Stimulated activated naive CD8-positive, alpha-beta T cell treated with anti-CD3 and anti-CD28 coated beads, Interleukin-15, Interleukin-2, amounts not matched to agents 100 U/mL and 50 U/mL, for 24 hours (primary cell): ENCODE measurements at regions not wholly inside any gene's neighbourhood (a gene's known extent, or its start where the extent isn't known, plus 50 kb on each side); places are given as distances from the start of the nearest gene placed in this dataset.

Experiments
- ATAC-seq: fragments of 150-1000 bp; cut with Tn5 transposase; one replicate; pipeline ENCODE4 v1.10.0; 2021
- DNase-seq: peaks from one replicate; pipeline ENCODE4 v3.0.0; 2021

- no peak for ATAC-seq
- no peak for DNase-seq
These were observed 597.9 kb downstream of the VRK1 start for GRCh38 chr14:97395068-97395467.

GRCh38 chr14:97401714-97402113, 604.5 kb downstream of the VRK1 start:
- no peak for ATAC-seq
- no peak for DNase-seq

DNA sequence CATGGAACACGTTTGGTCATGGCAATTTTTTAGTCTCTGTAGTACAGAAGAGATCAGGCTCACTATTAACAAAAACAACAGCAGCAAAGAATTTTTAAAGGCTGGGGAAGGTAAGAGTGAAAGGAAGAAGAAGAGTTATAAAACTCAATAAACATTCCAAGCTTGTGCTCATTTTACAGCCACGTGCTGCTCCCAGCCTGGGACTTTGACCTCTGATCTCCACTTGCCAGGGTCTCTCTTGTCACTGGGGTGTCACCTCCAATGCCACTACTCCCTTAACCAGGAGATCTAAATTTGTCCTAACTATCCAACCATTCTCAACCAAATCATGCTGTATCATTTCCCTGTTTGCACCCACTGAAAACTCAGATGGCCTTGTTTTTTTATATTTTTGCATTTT, 605.1 kb downstream of the VRK1 start:
- ATAC-seq, result no peak
- DNase-seq, result no peak

DNA sequence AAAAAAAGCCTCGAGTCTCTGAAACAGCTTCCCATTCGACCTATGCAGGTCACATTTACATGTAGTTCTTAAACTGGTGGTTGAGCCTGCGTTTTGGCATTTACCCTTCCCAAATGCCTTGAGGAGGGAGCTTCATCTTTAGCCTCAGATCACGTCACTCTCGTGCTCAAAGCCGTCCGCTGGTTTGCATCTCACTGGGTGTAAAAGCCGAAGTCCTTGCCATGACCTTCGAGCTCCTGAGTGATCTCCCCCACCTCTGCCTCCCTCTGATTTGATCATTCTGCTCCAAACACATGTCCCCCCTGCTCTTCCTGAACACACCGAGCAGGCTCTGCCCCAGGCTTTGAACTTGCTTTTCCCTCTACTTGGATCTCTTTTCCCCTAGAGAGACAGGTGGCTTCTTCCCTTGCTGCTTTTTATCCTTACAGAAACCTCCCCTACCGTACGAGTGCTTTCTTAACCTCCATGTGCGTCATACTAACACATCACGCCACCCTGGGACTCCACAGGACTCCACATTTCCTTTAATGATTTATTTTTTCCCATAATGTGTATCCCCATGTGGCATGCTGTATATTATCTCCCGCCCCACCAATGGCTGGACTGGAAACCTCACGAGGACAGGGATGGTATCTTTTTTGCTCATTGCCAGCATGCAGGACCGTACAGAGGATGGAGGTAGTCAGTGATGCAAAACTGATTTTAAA, 610.7 kb downstream of the VRK1 start:
- ATAC-seq, result no peak
- DNase-seq, result no peak

GRCh38 chr14:97408503-97408902, 611.3 kb downstream of the VRK1 start:
- ATAC-seq (no peak), DNase-seq (no peak)

DNA sequence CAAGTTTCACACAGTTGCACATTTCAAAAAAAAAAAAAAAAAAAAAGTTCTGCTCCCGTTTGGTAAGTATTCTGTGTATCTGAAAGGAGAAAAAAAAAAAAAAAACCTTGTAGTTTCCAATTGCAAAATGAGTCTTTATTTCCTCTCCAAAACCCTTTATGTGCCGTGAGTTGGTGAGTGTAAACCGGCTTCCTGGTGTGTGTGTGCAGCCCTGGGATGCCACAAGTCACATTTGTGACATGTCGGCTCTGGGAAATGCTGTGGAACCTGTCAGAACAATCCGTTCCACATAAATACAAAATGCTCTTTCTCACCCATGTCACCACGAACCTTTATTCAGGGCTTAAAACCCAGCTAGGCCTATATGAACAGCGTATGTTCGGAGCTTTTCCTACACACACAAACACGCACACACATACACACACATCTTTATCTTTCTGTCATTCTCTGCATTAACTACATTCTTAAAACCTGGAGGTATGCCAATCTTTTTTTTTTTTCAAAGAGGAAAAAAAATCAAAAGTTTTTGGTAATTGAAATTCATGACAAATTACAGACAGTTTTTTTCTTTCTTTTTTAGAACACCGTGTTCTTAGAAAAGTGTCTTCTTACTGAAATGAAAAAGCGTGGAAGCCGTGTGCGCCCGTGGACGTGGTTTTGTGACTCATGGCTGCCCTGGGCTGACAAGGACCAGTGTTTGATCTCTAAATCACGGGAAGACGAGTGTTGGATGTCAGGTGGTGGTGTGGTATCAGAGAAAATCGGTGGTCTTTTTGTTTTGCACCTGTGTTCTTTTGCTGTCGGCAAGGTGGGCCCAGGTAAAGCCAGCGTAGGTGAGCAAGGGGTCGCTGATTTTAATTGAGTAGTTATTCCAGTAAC, 612.0 kb downstream of the VRK1 start:
- ATAC-seq, result peak; percentile 76
- peak; percentile 26 for DNase-seq

DNA sequence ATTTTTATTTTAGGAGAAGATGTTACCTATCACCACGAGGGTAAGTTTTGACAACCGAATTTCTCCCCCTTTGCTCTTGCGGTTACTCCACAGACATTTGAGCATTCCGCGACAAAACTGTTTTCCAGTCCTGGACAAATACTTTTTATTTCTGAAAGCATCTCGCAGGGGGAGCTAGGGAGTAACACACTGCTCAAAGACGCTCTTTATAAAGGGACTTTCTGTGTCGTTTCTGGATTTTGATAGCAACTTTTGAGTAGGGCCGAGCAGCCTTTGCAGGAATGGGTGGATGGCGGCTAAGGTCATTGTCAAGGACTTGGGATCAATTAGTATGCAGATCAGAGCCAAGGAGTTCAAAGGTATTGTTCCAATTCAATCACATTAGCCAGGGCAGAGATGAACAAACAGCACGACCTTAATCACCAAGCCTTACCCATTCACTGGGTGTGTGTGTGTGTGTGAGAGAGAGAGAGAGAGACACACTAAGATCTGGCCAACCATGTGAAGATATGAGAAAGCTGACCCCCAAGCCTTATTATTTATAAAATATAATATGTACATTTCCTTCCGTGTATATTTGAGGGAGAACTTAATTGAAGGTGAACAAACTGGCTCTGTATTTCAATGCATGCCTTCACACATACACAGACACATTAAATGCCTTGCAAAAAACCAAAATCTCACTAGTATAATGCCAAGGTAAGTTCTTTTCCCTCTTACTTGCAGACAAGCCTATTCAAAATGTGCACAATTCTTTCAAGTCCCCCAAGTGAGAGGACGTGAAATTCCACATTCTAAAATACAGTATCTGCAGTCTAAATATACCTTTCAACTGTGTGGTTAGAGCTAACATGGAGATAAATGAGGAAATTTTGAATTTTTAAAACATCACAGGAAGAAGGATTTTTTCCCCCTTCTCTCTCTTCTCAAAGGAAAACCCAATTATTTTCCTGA, 613.8 kb downstream of the VRK1 start:
- no peak for ATAC-seq
- DNase-seq, result no peak

DNA sequence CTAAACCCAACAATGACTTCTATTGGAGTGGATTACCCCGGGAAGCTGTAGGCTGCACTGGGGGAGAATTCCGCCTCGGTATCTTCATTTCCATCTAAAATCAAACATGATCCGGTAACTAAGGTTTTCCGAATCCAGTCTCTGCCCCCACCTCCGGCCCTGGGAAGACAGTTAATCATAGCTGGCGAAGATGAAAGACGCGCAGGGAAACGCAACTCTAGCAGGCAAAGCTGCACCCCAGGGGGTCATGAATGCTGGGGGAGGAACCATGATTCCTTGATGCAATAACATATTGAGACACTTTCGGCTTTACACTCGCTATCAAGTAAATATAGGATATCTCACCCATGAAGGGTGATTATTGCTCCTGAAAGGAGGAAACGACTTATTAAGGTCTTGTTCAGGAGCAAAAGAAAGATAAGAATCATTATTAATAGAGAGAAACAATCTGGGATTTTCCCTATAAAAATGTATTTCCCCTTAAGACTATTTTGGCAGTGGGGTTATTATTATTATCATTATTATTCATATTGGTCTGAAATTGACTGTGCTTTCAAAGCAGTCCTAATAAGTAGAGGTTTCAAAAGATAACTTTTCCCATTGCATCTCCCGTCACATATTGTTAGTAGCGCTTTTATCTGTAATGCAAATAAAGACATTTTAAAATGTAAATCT, 614.9 kb downstream of the VRK1 start:
- no peak for ATAC-seq
- DNase-seq, result no peak

DNA sequence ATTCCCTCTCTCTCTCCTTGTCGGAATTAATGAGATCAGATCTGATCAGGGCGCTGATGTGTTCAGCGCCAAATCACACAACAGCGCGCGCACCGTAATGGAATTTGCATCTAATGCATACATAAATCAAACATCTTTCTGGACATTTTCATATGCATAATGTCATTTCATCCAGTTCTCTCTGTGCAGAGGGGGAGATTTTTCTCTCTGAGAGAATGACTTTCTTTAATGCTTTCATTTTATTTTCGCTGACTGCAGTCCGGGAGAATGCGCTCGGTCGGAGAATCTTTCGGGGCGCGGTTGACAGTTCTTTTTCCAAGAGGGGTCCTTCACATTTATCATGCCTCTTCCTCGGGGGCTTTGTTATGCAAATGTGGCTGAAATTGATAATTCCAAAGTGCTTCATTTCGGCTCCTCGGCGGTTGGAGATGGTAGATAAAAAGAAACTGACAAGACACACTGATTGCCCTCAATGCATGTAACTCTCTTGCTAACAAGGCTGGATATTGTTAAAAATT, 615.9 kb downstream of the VRK1 start:
- no peak for ATAC-seq

GRCh38 chr14:97413966-97414717, 617.0 kb downstream of the VRK1 start:
- no peak for DNase-seq
- no peak for ATAC-seq

More for the DNA sequence above, 615.9 kb downstream of the VRK1 start:
- no peak for DNase-seq

DNA sequence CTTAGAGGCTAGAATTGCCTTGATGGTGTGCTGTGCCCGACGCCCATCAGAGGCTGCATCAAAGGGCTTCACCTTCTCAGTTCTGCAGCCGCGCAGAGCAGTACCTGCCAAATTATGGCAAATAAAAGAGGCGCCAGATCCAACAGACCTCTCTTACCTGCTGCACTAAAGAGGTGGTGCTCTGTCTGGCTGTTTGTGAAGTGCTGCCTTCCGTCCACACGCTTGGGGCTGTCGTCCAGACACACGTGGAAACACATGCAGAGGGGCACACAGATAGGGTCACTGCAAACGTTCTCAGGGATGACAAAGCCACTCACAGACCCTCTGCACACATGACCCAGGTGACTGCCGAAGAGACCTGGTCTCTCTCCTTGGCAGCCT, 617.5 kb downstream of the VRK1 start:
- ATAC-seq, result no peak
- no peak for DNase-seq

DNA sequence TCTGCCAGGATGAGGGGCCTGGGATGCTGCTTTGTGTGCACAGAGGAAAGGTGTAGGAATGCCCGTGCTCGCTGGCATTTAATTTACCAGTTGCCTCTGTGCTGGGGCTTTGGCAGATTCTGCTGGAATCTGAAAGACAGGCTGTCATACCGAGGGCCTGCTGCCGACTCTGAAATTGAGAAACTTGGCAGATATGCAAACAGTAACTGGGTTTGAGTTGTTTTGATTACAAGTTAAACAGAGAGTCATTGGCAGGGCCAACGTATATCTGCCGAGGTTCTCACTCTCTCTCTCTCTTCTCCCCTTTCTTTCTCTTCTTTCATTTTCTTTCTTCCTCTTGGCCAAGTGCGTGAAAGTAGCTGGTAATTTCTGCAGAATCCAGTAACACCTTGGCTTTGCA, 618.7 kb downstream of the VRK1 start:
- ATAC-seq (no peak), DNase-seq (no peak)

GRCh38 chr14:97416550-97416949, 619.4 kb downstream of the VRK1 start:
- no peak for ATAC-seq
- DNase-seq, result no peak

DNA sequence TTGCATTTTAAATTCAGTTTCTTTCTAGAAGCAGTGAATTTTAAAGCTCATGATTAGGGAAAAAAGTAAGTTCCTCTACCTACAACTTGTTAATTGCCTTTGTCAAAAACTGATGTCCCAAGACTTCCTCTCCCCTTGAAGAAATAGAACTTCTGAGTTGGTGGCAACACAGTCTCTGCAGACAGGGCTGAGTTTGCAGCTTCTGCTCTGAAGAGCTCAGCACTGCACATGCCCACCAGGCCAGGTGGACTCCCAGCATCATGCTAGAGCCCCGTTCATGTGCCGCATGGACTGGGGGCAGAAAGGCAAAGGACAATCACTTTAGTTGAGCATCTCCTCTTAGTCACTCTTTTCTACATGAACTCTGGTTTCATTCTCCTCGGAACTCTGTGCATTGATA, 620.1 kb downstream of the VRK1 start:
- DNase-seq, result no peak
- no peak for ATAC-seq

DNA sequence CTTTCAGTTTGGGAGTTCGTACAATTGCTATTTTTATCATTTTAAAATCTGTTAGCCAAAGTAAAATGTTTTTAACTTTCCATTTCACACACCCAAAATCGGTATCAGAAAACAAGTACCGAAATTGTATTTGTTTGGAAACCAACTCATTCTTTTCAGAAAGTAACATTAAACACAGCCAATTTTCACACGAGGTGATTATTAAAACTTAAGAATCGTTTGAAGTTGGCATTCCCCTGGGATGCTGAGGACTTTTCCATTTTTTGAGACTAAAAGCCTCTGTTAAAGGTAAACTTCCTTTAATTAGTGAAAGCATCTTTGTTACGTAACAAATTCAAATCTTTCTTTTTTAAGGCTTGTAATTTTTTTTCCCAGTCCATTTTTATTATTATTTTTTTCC, 623.0 kb downstream of the VRK1 start:
- no peak for ATAC-seq

GRCh38 chr14:97426776-97427175, 629.6 kb downstream of the VRK1 start:
- ATAC-seq (no peak), DNase-seq (no peak)

More for the DNA sequence above, 623.0 kb downstream of the VRK1 start:
- DNase-seq, result no peak

- DNase-seq, result no peak
- no peak for ATAC-seq
These were observed 631.7 kb downstream of the VRK1 start for GRCh38 chr14:97428808-97429440.

- DNase-seq (no peak), ATAC-seq (no peak)
These were observed 635.4 kb downstream of the VRK1 start for GRCh38 chr14:97432586-97432985.

GRCh38 chr14:97441740-97442362, 644.7 kb downstream of the VRK1 start:
- ATAC-seq (no peak), DNase-seq (no peak)

DNA sequence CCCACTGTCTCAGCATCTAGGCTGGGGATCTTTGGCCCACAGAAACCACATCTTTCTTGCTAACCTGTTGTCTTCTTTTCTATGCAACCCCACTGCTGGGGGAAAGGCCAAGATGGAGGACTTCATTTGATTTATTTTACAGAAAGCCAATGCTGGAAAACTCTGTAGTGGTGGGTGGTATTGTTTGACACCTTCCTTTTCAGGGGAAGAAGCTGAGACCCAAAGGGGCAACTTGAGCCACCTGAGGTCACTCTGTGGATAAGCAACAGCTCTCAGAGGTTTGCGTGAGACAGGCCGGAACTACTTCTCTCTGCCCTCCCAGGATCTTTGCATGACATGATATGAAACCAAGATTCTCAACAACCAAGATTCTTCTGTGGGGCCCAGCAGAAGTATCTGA, 645.2 kb downstream of the VRK1 start:
- peak; percentile 66 for ATAC-seq
- DNase-seq, result peak; percentile 8
